Panc1 (cell line): ENCODE measurements at regions not wholly inside any gene's neighbourhood (a gene's known extent, or its start where the extent isn't known, plus 50 kb on each side); places are given as distances from the start of the nearest gene placed in this dataset.
"Not testable (repeated sequence)": the region's sequence is repeated elsewhere in the genome, so short reads cannot be mapped to it uniquely, and the experiment has no call there.

ENCODE experiments used
- POLR2AphosphoS5 ChIP-seq: IDR thresholded peaks from 2 replicates; pipeline ENCODE4 v1.6.1; 2012; ENCODE audit warnings: mild to moderate bottlenecking, low read depth, low read length, moderate library complexity
- SIN3A ChIP-seq: IDR thresholded peaks from 2 replicates; pipeline ENCODE4 v1.6.1; 2012; ENCODE audit warnings: low read depth, mild to moderate bottlenecking, low read length, moderate library complexity, borderline replicate concordance; ENCODE audit not compliant: insufficient read depth
- TCF7L2 ChIP-seq: IDR thresholded peaks from 2 replicates; pipeline ENCODE4 v1.6.1; 2011; ENCODE audit warnings: mild to moderate bottlenecking, low read depth, low read length, inconsistent platforms
- TF ChIP-seq, protein P1 (sequence below): fragments of 450-650 bp; IDR thresholded peaks from 2 replicates; pipeline ENCODE4 v1.5.1; 2017; ENCODE audit warnings: mild to moderate bottlenecking
- TF ChIP-seq, protein P2 (sequence below), 2 experiments: IDR thresholded peaks; 2 replicates each; pipeline ENCODE4 v1.6.1; 2011 to 2012; ENCODE audit warnings: low read depth in 2 of 2, control low read depth in 1 of 2, low read length in 1 of 2, mild to moderate bottlenecking in 1 of 2, moderate library complexity in 1 of 2; ENCODE audit not compliant: insufficient read depth in 1 of 2

DNA sequence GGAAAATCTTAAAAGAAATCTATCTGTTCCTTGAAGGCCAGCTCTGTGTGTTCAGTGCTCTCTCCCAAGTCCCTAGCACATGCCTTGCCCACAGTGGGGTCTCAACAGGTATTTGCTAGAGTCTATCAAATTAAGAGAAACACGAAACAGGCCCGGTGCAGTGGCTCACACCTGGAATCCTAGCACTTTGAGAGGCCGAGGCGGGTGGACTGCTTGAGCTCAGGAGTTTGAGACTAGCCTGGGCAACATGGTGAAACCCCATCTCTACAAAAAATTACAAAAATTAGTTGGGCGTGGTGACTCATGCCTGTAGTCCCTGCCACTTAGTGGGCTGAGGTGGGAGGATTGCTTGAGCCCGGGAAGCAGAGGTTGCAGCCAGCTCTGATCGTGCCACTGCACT, 83.9 kb upstream of the NOMO2 start:
- not testable (repeated sequence) for TF ChIP-seq POLR2AphosphoS5, TCF7L2, SIN3A
- TF ChIP-seq, protein P1, sequence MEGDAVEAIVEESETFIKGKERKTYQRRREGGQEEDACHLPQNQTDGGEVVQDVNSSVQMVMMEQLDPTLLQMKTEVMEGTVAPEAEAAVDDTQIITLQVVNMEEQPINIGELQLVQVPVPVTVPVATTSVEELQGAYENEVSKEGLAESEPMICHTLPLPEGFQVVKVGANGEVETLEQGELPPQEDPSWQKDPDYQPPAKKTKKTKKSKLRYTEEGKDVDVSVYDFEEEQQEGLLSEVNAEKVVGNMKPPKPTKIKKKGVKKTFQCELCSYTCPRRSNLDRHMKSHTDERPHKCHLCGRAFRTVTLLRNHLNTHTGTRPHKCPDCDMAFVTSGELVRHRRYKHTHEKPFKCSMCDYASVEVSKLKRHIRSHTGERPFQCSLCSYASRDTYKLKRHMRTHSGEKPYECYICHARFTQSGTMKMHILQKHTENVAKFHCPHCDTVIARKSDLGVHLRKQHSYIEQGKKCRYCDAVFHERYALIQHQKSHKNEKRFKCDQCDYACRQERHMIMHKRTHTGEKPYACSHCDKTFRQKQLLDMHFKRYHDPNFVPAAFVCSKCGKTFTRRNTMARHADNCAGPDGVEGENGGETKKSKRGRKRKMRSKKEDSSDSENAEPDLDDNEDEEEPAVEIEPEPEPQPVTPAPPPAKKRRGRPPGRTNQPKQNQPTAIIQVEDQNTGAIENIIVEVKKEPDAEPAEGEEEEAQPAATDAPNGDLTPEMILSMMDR = not testable (repeated sequence)
- TF ChIP-seq, protein P2, sequence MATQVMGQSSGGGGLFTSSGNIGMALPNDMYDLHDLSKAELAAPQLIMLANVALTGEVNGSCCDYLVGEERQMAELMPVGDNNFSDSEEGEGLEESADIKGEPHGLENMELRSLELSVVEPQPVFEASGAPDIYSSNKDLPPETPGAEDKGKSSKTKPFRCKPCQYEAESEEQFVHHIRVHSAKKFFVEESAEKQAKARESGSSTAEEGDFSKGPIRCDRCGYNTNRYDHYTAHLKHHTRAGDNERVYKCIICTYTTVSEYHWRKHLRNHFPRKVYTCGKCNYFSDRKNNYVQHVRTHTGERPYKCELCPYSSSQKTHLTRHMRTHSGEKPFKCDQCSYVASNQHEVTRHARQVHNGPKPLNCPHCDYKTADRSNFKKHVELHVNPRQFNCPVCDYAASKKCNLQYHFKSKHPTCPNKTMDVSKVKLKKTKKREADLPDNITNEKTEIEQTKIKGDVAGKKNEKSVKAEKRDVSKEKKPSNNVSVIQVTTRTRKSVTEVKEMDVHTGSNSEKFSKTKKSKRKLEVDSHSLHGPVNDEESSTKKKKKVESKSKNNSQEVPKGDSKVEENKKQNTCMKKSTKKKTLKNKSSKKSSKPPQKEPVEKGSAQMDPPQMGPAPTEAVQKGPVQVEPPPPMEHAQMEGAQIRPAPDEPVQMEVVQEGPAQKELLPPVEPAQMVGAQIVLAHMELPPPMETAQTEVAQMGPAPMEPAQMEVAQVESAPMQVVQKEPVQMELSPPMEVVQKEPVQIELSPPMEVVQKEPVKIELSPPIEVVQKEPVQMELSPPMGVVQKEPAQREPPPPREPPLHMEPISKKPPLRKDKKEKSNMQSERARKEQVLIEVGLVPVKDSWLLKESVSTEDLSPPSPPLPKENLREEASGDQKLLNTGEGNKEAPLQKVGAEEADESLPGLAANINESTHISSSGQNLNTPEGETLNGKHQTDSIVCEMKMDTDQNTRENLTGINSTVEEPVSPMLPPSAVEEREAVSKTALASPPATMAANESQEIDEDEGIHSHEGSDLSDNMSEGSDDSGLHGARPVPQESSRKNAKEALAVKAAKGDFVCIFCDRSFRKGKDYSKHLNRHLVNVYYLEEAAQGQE (IDR thresholded peaks at IDR 0.05; ENCODE audit: insufficient read depth in 1 of 2, low read depth in 2 of 2, low read length in 1 of 2) = not testable (repeated sequence)
